IMR-90 (cell line): ENCODE measurements at regions not wholly inside any gene's neighbourhood (a gene's known extent, or its start where the extent isn't known, plus 50 kb on each side); places are given as distances from the start of the nearest gene placed in this dataset.

ENCODE experiments used
- ATAC-seq: fragments of 200-7000 bp; cut with Tn5 transposase; 2 replicates; pipeline ENCODE4 v1.9.1; 2020; ENCODE audit warnings: low read depth, mild to moderate bottlenecking, moderate library complexity
- BruUV-seq: library from RNA; stranded (reverse); fragments of 400-500 nt; replicated peaks from 2 replicates; lab custom pipeline; 2021; lab: Mats Ljungman, UMichigan
- CTCF ChIA-PET: fragments of 300-600 bp; formaldehyde crosslinking; extraction: SDS; loops from one replicate; lab custom pipeline; 2021; ENCODE audit warnings: antibody characterized with exemption; lab: Yijun Ruan, JAX
- POLR2A ChIA-PET: fragments of 300-600 bp; sonication (Branson Sonifier 250); formaldehyde crosslinking; loops from one replicate; lab custom pipeline; 2022; ENCODE audit warnings: antibody characterized with exemption; ENCODE audit not compliant: unreplicated experiment; lab: Charles Lee
- DNase-seq: peaks from one replicate; pipeline ENCODE4 v3.0.0; 2013
- H2AFZ ChIP-seq: replicated peaks from 2 replicates; pipeline ENCODE3; 2013; ENCODE audit warnings: low read length, mild to moderate bottlenecking; ENCODE audit not compliant: poor library complexity
- H2AK5ac ChIP-seq: 2 replicates; pipeline ENCODE4 v1.6.1; 2013; ENCODE audit warnings: low read depth, low read length, inconsistent platforms
- H2AK9ac ChIP-seq: replicated peaks from 2 replicates; pipeline ENCODE3; 2013; ENCODE audit warnings: mild to moderate bottlenecking, low read depth, low read length, moderate library complexity; ENCODE audit not compliant: poor library complexity
- H2BK120ac ChIP-seq: 2 replicates; pipeline ENCODE4 v1.6.1; 2013; ENCODE audit warnings: low read depth, low read length, inconsistent platforms
- H2BK15ac ChIP-seq: 3 replicates; pipeline ENCODE4 v1.6.1; 2013; ENCODE audit warnings: low read depth, low read length, inconsistent platforms
- H2BK20ac ChIP-seq: 2 replicates; pipeline ENCODE4 v1.6.1; 2013; ENCODE audit warnings: low read depth, mild to moderate bottlenecking, inconsistent platforms, low read length, moderate library complexity
- H2BK5ac ChIP-seq: 2 replicates; pipeline ENCODE4 v1.6.1; 2013; ENCODE audit warnings: mild to moderate bottlenecking, low read depth, low read length, inconsistent platforms; ENCODE audit not compliant: poor library complexity, severe bottlenecking
- H3K14ac ChIP-seq: replicated peaks from 2 replicates; pipeline ENCODE4 v1.6.1; 2013; ENCODE audit warnings: low read depth, low read length, inconsistent platforms
- H3K18ac ChIP-seq: 2 replicates; pipeline ENCODE4 v1.6.1; 2013; ENCODE audit warnings: low read depth, low read length, control low read depth
- H3K23ac ChIP-seq: 2 replicates; pipeline ENCODE4 v1.6.1; 2013; ENCODE audit warnings: low read depth, low read length, inconsistent platforms
- H3K27ac ChIP-seq: 2 replicates; pipeline ENCODE4 v1.5.1; 2013; ENCODE audit warnings: mild to moderate bottlenecking, control low read depth, low read length; ENCODE audit not compliant: insufficient read depth
- H3K27me3 ChIP-seq: 2 replicates; pipeline ENCODE4 v1.6.1; 2013; ENCODE audit warnings: low read length; ENCODE audit not compliant: control insufficient read depth, insufficient read depth
- H3K36me3 ChIP-seq: 2 replicates; pipeline ENCODE4 v1.6.1; 2013; ENCODE audit warnings: low read length, mixed read lengths; ENCODE audit not compliant: control insufficient read depth, insufficient read depth
- H3K4ac ChIP-seq: 2 replicates; pipeline ENCODE4 v1.6.1; 2013; ENCODE audit warnings: low read depth, low read length, inconsistent platforms
- H3K4me1 ChIP-seq: 2 replicates; pipeline ENCODE4 v1.6.1; 2013; ENCODE audit warnings: low read length, mixed read lengths; ENCODE audit not compliant: control insufficient read depth, insufficient read depth
- H3K4me2 ChIP-seq: 2 replicates; pipeline ENCODE4 v1.6.1; 2013; ENCODE audit warnings: low read depth, mild to moderate bottlenecking, control low read depth, low read length, moderate library complexity
- H3K4me3 ChIP-seq: 2 replicates; pipeline ENCODE4 v1.5.1; 2013; ENCODE audit warnings: low read depth, mild to moderate bottlenecking, control low read depth, low read length, moderate library complexity; ENCODE audit not compliant: insufficient read depth
- H3K56ac ChIP-seq: 2 replicates; pipeline ENCODE4 v1.6.1; 2013; ENCODE audit warnings: low read length, inconsistent platforms; ENCODE audit not compliant: insufficient read depth; ENCODE audit errors: extremely low read depth
- H3K79me1 ChIP-seq, 2 experiments: 2 replicates each; pipeline ENCODE4 v1.6.1; 2013; ENCODE audit warnings: low read length in 2 of 2, inconsistent platforms in 1 of 2, low read depth in 1 of 2
- H3K9ac ChIP-seq: 2 replicates; pipeline ENCODE4 v1.6.1; 2013; ENCODE audit warnings: low read depth, low read length, control low read depth
- H3K9me1 ChIP-seq: 2 replicates; pipeline ENCODE4 v1.6.1; 2013; ENCODE audit warnings: low read length, inconsistent platforms; ENCODE audit not compliant: insufficient read depth
- H3K9me3 ChIP-seq: 2 replicates; pipeline ENCODE4 v1.6.1; 2013; ENCODE audit warnings: low read length; ENCODE audit not compliant: control insufficient read depth, insufficient read depth
- H4K20me1 ChIP-seq: 2 replicates; pipeline ENCODE4 v1.6.1; 2013; ENCODE audit warnings: low read length, inconsistent platforms; ENCODE audit not compliant: insufficient read depth
- H4K5ac ChIP-seq: 2 replicates; pipeline ENCODE4 v1.6.1; 2013; ENCODE audit warnings: mild to moderate bottlenecking, low read depth, low read length, control low read depth
- H4K8ac ChIP-seq, 2 experiments: 2 replicates each; pipeline ENCODE4 v1.6.1; 2013; ENCODE audit warnings: low read depth in 2 of 2, low read length in 2 of 2, control low read depth in 1 of 2, inconsistent platforms in 1 of 2
- H4K91ac ChIP-seq: 2 replicates; pipeline ENCODE4 v1.6.1; 2013; ENCODE audit warnings: low read depth, low read length, inconsistent platforms; ENCODE audit not compliant: insufficient read depth
- MAFK ChIP-seq: IDR thresholded peaks from 2 replicates; pipeline ENCODE4 v1.6.1; 2012; ENCODE audit warnings: low read depth, low read length, improper control_type of control experiment
- MAZ ChIP-seq: IDR thresholded peaks from 2 replicates; pipeline ENCODE4 v1.6.1; 2012; ENCODE audit warnings: low read depth, mild to moderate bottlenecking, low read length, improper control_type of control experiment, moderate library complexity, borderline replicate concordance
- NFE2L2 ChIP-seq: fragments of 150-350 bp; IDR thresholded peaks from 2 replicates; pipeline ENCODE4 v1.6.1; 2016; ENCODE audit warnings: low read depth, mild to moderate bottlenecking, low read length
- POLR2A ChIP-seq: IDR thresholded peaks from 2 replicates; pipeline ENCODE4 v1.6.1; 2012; ENCODE audit warnings: mild to moderate bottlenecking, low read depth, low read length
- RAD21 ChIP-seq: IDR thresholded peaks from 2 replicates; pipeline ENCODE4 v1.6.1; 2012; ENCODE audit warnings: low read length, improper control_type of control experiment
- RFX5 ChIP-seq: IDR thresholded peaks from 2 replicates; pipeline ENCODE4 v1.8.0; 2012; ENCODE audit warnings: low read depth, mild to moderate bottlenecking, low read length, moderate library complexity
- USF2 ChIP-seq: fragments of 150-350 bp; IDR thresholded peaks from 2 replicates; pipeline ENCODE4 v1.6.1; 2017; ENCODE audit warnings: mild to moderate bottlenecking, antibody characterized with exemption, low read length, low read depth
- WGBS, 2 experiments: methylation state at CpG; one replicate each; pipeline versions ENCODE4 v1.1.5 to v1.1.7; 2013; ENCODE audit warnings: missing lambda C conversion rate in 2 of 2; ENCODE audit not compliant: insufficient read length in 1 of 2; ENCODE audit errors: extremely low coverage in 2 of 2; 5-methylcytosine and 5-hydroxymethylcytosine counted together
- dilution Hi-C: fragments of 300-500 bp; cut with HindIII; formaldehyde crosslinking; loops from one replicate; pipeline ENCODE4 v1.14.3; 2018; ENCODE audit warnings: low sequenced_read_pairs; ENCODE audit not compliant: unreplicated experiment
- in situ Hi-C: fragments of 300-500 bp; cut with MboI; formaldehyde crosslinking; loops from 3 replicates; pipeline ENCODE4 v1.14.3; 2019; ENCODE audit warnings: low sequenced_read_pairs, inconsistent platforms, mixed read lengths
- intact Hi-C: fragments of 100-400 bp; cut with micrococcal nuclease; formaldehyde crosslinking; loops from 2 replicates; pipeline ENCODE4 v1.10.0; 2022

DNA sequence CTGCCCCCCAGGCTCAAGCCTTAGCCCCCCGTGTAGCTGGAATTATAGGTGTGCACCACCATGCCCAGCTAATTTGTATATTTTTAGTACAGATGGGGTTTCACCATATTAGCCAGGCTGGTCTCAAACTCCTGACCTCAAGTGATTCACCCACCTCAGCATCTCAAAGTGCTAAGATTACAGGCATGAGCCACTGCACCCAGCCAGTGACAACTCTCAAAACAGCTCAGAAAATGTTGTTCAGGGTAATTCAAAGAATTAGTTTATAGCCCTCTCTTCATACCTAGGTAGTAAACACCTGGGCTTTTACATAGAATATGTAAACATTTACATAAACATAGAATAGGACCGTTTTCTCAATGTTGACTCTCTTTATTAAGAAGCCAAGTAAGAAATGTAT, 168.7 kb downstream of the ENC1 start:
- H4K8ac ChIP-seq, result no peak overlapping the region
- H4K20me1 ChIP-seq, result no peaks in the 10 kb centered on the region
- H3K4me2 ChIP-seq, result no peak overlapping the region
- H3K23ac ChIP-seq, result no peak overlapping the region
- no peak overlapping the region for H3K9ac ChIP-seq
- intact Hi-C loops, result no loop called here
- H4K5ac ChIP-seq, result no peak overlapping the region
- H3K79me1 ChIP-seq, result no peaks in the 10 kb centered on the region
- H3K4me1 ChIP-seq, result no peaks in the 10 kb centered on the region
- H2BK5ac ChIP-seq, result no peak overlapping the region
- TF ChIP-seq MAZ (no peak), RFX5 (no peak), MAFK (no peak), USF2 (no peak), RAD21 (no peak), POLR2A (no peak), NFE2L2 (no peak)
- no peak overlapping the region for H2BK15ac ChIP-seq
- POLR2A ChIA-PET, result no interaction called here
- in situ Hi-C loops, result no loop called here
- no peak overlapping the region for H2AK9ac ChIP-seq
- WGBS, 2 experiments, result no CpG with 5 or more reads among the region's 2 CpGs
- no peak overlapping the region for H2AFZ ChIP-seq
- dilution Hi-C loops, result no loop called here
- no peak overlapping the region for H2BK20ac ChIP-seq
- H2BK120ac ChIP-seq, result no peak overlapping the region
- BruUV-seq, result no TSS peak
- no peak overlapping the region for H3K27ac ChIP-seq
- no peaks in the 10 kb centered on the region for H3K36me3 ChIP-seq
- DNase-seq, result peak; percentile 15
- no peak overlapping the region for H3K14ac ChIP-seq
- no peak overlapping the region for H3K56ac ChIP-seq
- no peaks in the 10 kb centered on the region for H3K9me1 ChIP-seq
- H3K9me3 ChIP-seq, result no peaks in the 10 kb centered on the region
- H2AK5ac ChIP-seq, result no peak overlapping the region
- H3K18ac ChIP-seq, result no peak overlapping the region
- ATAC-seq, result no peak
- no peak overlapping the region for H4K91ac ChIP-seq
- H3K27me3 ChIP-seq, result peaks cover 4% of the 10 kb centered on the region
- H3K4me3 ChIP-seq, result no peak overlapping the region
- CTCF ChIA-PET, result no interaction called here
- H3K4ac ChIP-seq, result no peak overlapping the region
